Esophagus squamous epithelium (tissue), 5 donors: ENCODE measurements at regions not wholly inside any gene's neighbourhood (a gene's known extent, or its start where the extent isn't known, plus 50 kb on each side); places are given as distances from the start of the nearest gene placed in this dataset.

Experiments
- DNase-seq: peaks from one replicate; lab custom pipeline; 2025; lab: John Stamatoyannopoulos, UW
- H3K27ac ChIP-seq, 4 donors: fragments of 200-600 bp; sonication (generic); one replicate each; pipeline ENCODE4 v1.5.1; 2016 to 2019; ENCODE audit warnings: mild to moderate bottlenecking in 1 of 4
- H3K27me3 ChIP-seq, 4 donors: fragments of 200-600 bp; sonication (generic); 1 replicate in 3 of 4; 2 replicates in 1 of 4; pipeline versions ENCODE4 v1.5.1 to v1.6.0; 2017 to 2021; ENCODE audit warnings: antibody characterized with exemption in 1 of 4
- H3K36me3 ChIP-seq, 3 donors: fragments of 200-600 bp; sonication (generic); one replicate each; pipeline ENCODE4 v1.5.1; 2016 to 2019
- H3K4me1 ChIP-seq, 3 donors: fragments of 200-600 bp; sonication (generic); one replicate each; pipeline ENCODE4 v1.5.1; 2017 to 2019
- H3K4me3 ChIP-seq, 4 donors: fragments of 200-600 bp; sonication (generic); 1 replicate in 3 of 4; 2 replicates in 1 of 4; pipeline ENCODE4 v1.5.1; 2016 to 2019; ENCODE audit warnings: mild to moderate bottlenecking in 2 of 4, moderate library complexity in 1 of 4
- H3K9me3 ChIP-seq, 3 donors: fragments of 200-600 bp; sonication (generic); one replicate each; pipeline ENCODE4 v1.5.1; 2016 to 2019
- CTCF ChIP-seq, 6 experiments: fragments of 450-650 bp in 4 of 6; fragments of 200-600 bp in 2 of 6; sonication (generic) in 2 of 6; IDR thresholded peaks; one replicate each; pipeline ENCODE4 v1.5.1; 2016 to 2019; ENCODE audit warnings: antibody characterized with exemption in 6 of 6, mild to moderate bottlenecking in 4 of 6, moderate library complexity in 4 of 6
- POLR2A ChIP-seq, 4 donors: fragments of 450-650 bp; IDR thresholded peaks; one replicate each; pipeline ENCODE4 v1.6.1; 2017; ENCODE audit warnings: antibody characterized with exemption in 4 of 4, mild to moderate bottlenecking in 4 of 4, moderate library complexity in 3 of 4
- WGBS, 2 donors: methylation state at CpG; one replicate each; pipeline ENCODE4 v1.1.5; 2018; 5-methylcytosine and 5-hydroxymethylcytosine counted together
- intact Hi-C: fragments of 100-400 bp; cut with DNase I; formaldehyde crosslinking; loops from one replicate; pipeline ENCODE4 v1.15.0; 2022
- donor health status: DM: yes; HTN: yes; CAD: no.

GRCh38 chr2:65518751-65519150, 86.4 kb upstream of the SPRED2 start:
- Histone ChIP-seq H3K27ac (no peak overlapping the region), H3K4me1 (no peaks in the 10 kb centered on the region), H3K4me3 (no peak overlapping the region), H3K9me3 (no peaks in the 10 kb centered on the region), H3K36me3 (no peaks in the 10 kb centered on the region), H3K27me3 (peaks cover 0 to under 1% (median 0%) of the 10 kb centered on the region in 4 donors)
- no peak for DNase-seq
- WGBS, 2 donors, result 73 to 82% methylated on average over 1 of the region's 1 CpG
- intact Hi-C loops, result no loop called here
- no peak for TF ChIP-seq CTCF (IDR thresholded peaks at IDR 0.05)
- no peak for TF ChIP-seq POLR2A (IDR thresholded peaks at IDR 0.05)

GRCh38 chr2:65514555-65515195, 82.3 kb upstream of the SPRED2 start:
- 63% methylated on average over 4 of the region's 4 CpGs for WGBS, 2 donors
- H3K36me3 ChIP-seq, result no peaks in the 10 kb centered on the region
- TF ChIP-seq POLR2A (IDR thresholded peaks at IDR 0.05), result no peak
- no peak for TF ChIP-seq CTCF (IDR thresholded peaks at IDR 0.05)
- no peaks in the 10 kb centered on the region for H3K9me3 ChIP-seq
- no peak overlapping the region for H3K4me3 ChIP-seq
- no peak overlapping the region for H3K27ac ChIP-seq
- H3K27me3 ChIP-seq, result no peaks in the 10 kb centered on the region
- H3K4me1 ChIP-seq, result no peaks in the 10 kb centered on the region
- DNase-seq, result no peak
- intact Hi-C loops, result no loop called here

- H3K9me3 ChIP-seq, result no peaks in the 10 kb centered on the region
- no peaks in the 10 kb centered on the region for H3K27me3 ChIP-seq
- intact Hi-C loops, result no loop called here
- no peaks in the 10 kb centered on the region for H3K4me1 ChIP-seq
- H3K27ac ChIP-seq, result no peak overlapping the region
- whole genome bisulfite sequencing, 2 donors, result 94 to 95% methylated on average over 5 of the region's 5 CpGs
- DNase-seq, result no peak
- H3K36me3 ChIP-seq, result no peaks in the 10 kb centered on the region
- no peak for TF ChIP-seq POLR2A (IDR thresholded peaks at IDR 0.05)
- H3K4me3 ChIP-seq, result no peak overlapping the region
These were observed 80.4 kb upstream of the SPRED2 start for GRCh38 chr2:65512783-65513182.

GRCh38 chr2:65511306-65511705, 78.9 kb upstream of the SPRED2 start:
- WGBS, 2 donors, result 84 to 91% methylated on average over 2 of the region's 2 CpGs
- no peak for DNase-seq
- no peaks in the 10 kb centered on the region for H3K9me3 ChIP-seq
- no peaks in the 10 kb centered on the region for H3K4me1 ChIP-seq
- TF ChIP-seq POLR2A (IDR thresholded peaks at IDR 0.05) (no peak), CTCF (IDR thresholded peaks at IDR 0.05) (no peak)
- H3K27me3 ChIP-seq, result no peaks in the 10 kb centered on the region
- no peak overlapping the region for H3K4me3 ChIP-seq
- no peaks in the 10 kb centered on the region for H3K36me3 ChIP-seq
- H3K27ac ChIP-seq, result no peak overlapping the region
- intact Hi-C loops, result no loop called here

- TF ChIP-seq POLR2A (IDR thresholded peaks at IDR 0.05) (no peak), CTCF (IDR thresholded peaks at IDR 0.05) (no peak)
- Histone ChIP-seq H3K4me1 (peaks cover 0 to 10% (median 0%) of the 10 kb centered on the region in 3 donors), H3K27ac (no peak overlapping the region), H3K27me3 (peaks cover 0 to 5% (median 0%) of the 10 kb centered on the region in 4 donors), H3K36me3 (no peaks in the 10 kb centered on the region), H3K9me3 (no peaks in the 10 kb centered on the region), H3K4me3 (no peak overlapping the region)
- no peak for DNase-seq
- WGBS, 2 donors, result 86% methylated on average over 1 of the region's 1 CpG; no CpG with 5 or more reads in 1 of the 2 donors
- intact Hi-C loops, result no loop called here
These were observed 75.8 kb upstream of the SPRED2 start for GRCh38 chr2:65508225-65508624.
